ENCODE measurements at regions not wholly inside any gene's neighbourhood (a gene's known extent, or its start where the extent isn't known, plus 50 kb on each side); places are given as distances from the start of the nearest gene placed in this dataset.

DNA sequence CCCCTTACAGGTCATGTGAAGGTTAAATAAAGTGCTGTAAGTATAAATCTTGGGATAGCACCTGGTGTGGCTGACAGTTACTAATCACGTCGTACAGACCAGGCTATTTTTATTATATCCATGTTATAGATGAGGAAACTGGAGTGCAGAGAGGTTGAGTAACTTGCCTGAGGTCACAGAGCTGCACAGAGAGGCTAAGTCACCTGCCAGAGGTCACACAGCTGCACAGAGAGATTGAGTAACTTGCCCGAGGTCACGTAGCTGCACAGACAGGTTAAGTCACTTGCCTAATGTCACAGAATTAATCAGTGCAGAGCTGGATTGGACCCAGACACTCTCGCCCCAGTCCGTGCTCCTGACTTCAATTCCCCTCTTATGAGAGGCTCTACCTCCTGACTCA, 171.5 kb downstream of the NUP210 start:
- DNase-seq (ENCODE audit: low read depth): no peak
- no peak for TF ChIP-seq CTCF (conservative IDR thresholded peaks at IDR 0.05; ENCODE audit: low read depth, low read length)
- no peak overlapping the region for H3K4me3 ChIP-seq (ENCODE audit: low read depth, low read length)

- no peak for DNase-seq (ENCODE audit: low read depth)
- H3K4me3 ChIP-seq (ENCODE audit: low read depth, low read length): no peak overlapping the region
- TF ChIP-seq CTCF (conservative IDR thresholded peaks at IDR 0.05; ENCODE audit: low read depth, low read length): no peak
Measured at GRCh38 chr3:13245615-13245978, 172.4 kb upstream of the IQSEC1 start.

- no peak for TF ChIP-seq CTCF (conservative IDR thresholded peaks at IDR 0.05; ENCODE audit: low read depth, low read length)
Measured at GRCh38 chr3:13243586-13243985, 170.4 kb upstream of the IQSEC1 start.

DNA sequence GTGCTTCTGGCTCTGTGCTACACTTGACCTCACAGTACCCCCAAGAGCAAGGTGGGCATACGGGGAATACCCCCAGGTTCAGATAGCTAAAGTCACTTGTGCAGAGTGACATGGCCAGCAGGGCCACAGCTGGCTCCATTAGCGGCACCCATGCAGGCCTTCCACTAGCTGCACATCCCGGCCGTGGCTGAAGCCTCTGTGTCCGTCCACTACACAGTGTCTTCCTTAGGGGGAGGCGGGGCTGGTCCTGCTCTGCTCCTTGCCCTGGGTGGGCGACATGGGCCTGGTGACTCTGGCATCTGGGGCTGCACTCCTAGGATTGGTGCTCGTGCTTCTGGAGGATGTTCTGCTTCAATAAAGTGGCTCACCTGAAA, 169.1 kb upstream of the IQSEC1 start:
- no peak for TF ChIP-seq CTCF (conservative IDR thresholded peaks at IDR 0.05; ENCODE audit: low read depth, low read length)
- DNase-seq (ENCODE audit: low read depth): no peak
- no peak overlapping the region for H3K4me3 ChIP-seq (ENCODE audit: low read depth, low read length)

More at GRCh38 chr3:13243586-13243985, 170.4 kb upstream of the IQSEC1 start:
- no peak overlapping the region for H3K4me3 ChIP-seq (ENCODE audit: low read depth, low read length)
- no peak for DNase-seq (ENCODE audit: low read depth)

GRCh38 chr3:13241621-13242363, 168.6 kb upstream of the IQSEC1 start:
- no peak for DNase-seq (ENCODE audit: low read depth)
- no peak for TF ChIP-seq CTCF (conservative IDR thresholded peaks at IDR 0.05; ENCODE audit: low read depth, low read length)
- H3K4me3 ChIP-seq (ENCODE audit: low read depth, low read length): no peak overlapping the region

GRCh38 chr3:13240928-13241618, 167.8 kb upstream of the IQSEC1 start:
- TF ChIP-seq CTCF (conservative IDR thresholded peaks at IDR 0.05; ENCODE audit: low read depth, low read length): no peak

GRCh38 chr3:13239467-13239760, 166.2 kb upstream of the IQSEC1 start:
- no peak for TF ChIP-seq CTCF (conservative IDR thresholded peaks at IDR 0.05; ENCODE audit: low read depth, low read length)
- H3K4me3 ChIP-seq (ENCODE audit: low read depth, low read length): no peak overlapping the region
- no peak for DNase-seq (ENCODE audit: low read depth)

More at GRCh38 chr3:13240928-13241618, 167.8 kb upstream of the IQSEC1 start:
- DNase-seq (ENCODE audit: low read depth): no peak
- H3K4me3 ChIP-seq (ENCODE audit: low read depth, low read length): no peak overlapping the region
